GM18517 (cell line): ENCODE measurements at regions not wholly inside any gene's neighbourhood (a gene's known extent, or its start where the extent isn't known, plus 50 kb on each side); places are given as distances from the start of the nearest gene placed in this dataset.
"Not testable (repeated sequence)": the region's sequence is repeated elsewhere in the genome, so short reads cannot be mapped to it uniquely, and the experiment has no call there.

Source experiments
- ATAC-seq: cut with Tn5 transposase; IDR thresholded peaks from one replicate; pipeline ENCODE4 v1.9.1; 2021; ENCODE audit warnings: mild to moderate bottlenecking, moderate library complexity; ENCODE audit not compliant: unreplicated experiment

DNA sequence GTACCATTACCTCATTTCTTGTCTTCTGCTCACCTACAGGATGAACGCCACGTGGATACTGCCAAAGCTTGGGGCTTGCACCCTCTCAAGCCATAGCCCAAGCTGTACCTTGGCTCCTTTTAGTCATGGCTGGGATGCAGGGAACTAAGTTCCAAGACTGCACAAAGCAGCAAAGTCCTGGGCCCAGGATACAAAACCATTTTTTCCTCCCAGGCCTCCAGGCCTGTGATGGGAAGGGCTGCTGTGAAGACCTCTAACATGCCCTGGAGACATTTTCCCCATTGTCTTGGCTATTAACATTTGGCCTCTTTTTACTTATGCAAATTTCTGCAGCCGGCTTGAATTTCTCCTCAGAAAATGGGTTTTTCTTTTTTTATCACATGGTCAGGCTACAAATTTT is 795.1 kb upstream of the VRK2 start:
- ATAC-seq = not testable (repeated sequence)

DNA sequence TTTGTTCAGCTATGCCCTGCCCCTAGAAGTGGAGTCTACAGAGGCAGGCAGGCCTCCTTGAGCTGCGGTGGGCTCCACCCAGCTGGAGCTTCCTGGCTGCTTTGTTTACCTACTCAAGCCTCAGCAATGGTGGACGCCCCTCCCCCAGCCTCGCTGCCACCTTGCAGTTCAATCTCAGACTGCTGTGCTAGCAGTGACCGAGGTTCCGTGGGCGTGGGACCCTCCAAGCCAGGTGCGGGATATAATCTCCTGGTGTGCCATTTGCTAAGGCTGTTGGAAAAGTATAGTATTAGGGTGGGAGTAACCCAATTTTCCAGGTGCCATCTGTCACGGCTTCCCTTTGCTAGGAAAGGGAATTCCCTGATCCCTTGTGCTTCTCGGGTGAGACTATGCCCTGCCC is 770.2 kb upstream of the VRK2 start:
- ATAC-seq = not testable (repeated sequence)

DNA sequence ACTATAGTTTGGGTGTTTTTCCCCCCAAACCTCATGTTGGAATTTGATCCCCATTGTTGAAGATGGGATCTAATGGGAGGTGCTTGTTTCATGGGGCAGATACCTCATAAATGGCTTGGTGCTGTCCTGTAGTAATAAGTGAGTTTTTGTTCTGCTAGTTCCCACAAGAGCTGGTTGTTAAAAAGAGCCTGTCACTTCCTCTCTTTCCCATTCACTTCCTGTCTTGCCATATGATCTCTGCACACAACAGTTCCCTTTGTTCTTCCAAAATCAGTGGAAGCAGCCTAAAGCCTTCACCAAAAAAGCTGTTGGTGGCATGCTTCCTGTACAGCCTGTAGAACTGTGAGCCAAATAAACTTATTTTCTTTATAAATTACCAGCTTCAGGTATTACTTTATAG is 768.2 kb upstream of the VRK2 start:
- ATAC-seq = no peak

DNA sequence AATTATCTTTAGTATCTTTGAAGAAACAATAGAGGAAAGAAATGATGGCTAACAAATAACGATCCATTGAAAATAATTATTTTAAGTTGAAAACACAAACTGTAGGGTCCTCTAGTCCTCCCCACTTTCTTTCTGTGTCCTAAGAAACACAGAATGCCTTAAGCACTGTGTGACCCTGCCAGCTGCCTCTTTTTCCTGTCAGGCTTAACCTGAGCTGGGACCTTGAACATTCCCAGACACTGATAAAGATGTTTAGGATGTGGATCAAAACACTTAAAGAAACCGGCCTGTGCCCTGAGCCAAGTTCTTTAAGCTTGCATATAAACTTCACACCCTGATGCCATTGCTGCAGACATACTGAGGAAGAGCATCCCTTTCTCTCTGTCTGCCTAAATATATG is 755.4 kb upstream of the VRK2 start:
- no peak for ATAC-seq

DNA sequence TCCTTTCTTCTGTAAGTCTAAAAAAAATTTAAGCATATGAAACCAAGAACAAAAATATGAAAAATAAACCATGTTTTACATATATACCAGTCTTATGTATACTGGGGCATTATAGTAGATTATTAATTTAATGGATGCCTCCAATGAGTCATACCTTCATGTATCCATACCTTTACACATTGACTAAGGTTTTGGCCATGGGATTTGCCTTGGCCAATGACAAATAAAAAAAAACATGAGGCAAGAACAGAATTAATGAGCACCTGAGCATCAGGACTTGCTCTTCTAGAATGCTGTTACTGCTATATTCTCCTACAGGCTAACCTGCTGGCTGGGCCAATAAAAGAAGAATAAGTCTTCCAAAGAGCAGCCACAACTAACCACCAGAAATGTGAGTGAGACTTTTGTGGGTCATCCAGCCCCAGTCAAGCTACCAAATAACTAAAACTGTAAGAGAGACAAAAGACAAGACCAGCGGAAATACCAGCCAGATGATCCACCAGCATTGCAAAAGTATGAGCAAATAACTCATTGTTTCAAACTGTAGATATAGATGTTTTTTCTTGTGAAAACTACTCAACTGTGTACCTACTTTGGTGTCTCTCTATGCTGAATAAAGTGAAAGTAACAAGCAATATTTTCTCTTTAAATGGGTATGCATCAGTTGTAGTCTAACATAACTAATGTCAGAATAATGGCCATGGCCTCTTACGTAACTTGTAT is 749.6 kb upstream of the VRK2 start:
- no peak for ATAC-seq

DNA sequence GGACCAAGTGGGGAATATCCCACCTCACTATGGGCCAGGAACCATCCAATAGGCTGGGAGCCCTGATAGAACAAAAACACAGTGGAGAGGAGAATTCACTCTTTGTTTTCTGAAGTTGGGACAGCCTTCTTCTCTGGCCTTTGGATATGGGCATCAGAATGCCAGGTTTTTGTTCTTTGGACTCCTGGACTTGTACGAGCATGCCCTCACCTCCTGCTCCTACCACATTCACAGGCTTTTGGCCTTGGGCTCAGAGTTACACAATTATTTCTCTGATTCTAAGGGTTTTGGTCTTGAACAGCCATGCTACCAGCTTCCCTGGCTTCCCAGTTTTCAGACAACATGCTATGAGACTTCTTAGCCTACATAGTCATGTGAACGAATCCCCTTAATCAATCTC is 732.9 kb upstream of the VRK2 start:
- ATAC-seq = no peak

DNA sequence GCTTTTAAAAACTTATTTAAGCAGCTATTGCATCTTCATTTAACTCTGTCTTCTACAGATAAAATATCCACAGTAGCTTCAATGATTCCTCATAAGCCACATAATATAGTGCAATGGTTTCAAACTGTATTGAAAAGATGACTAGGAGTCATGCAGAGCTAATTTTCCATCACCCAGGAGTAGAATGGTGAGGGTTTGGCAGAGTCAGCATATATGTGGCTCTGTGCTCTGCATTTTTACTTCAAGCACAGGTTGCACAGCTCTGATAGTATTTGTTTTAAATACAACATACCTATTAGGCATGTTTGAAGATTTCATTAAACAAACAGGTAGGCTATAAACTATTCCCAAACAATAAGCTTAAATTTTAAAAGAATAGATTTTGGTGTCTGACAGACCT is 731.9 kb upstream of the VRK2 start:
- no peak for ATAC-seq

DNA sequence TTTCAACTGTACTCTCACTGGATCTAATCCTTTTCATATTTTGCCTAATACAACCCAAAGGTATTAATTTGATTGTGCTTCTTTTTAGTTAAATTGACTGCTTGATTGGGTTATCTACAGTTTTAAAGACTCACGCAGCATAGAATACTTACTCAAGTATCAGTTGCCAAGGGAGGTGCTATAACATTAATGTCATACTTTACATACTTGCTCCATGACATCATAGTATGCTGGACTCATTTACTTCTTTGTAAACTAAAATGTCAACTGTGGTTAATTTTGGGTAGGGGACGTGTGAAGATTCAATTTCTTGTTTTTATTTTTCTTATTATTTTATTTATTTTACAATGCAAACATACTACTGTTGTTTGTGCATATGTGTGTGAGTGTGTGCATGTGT is 716.2 kb upstream of the VRK2 start:
- no peak for ATAC-seq

DNA sequence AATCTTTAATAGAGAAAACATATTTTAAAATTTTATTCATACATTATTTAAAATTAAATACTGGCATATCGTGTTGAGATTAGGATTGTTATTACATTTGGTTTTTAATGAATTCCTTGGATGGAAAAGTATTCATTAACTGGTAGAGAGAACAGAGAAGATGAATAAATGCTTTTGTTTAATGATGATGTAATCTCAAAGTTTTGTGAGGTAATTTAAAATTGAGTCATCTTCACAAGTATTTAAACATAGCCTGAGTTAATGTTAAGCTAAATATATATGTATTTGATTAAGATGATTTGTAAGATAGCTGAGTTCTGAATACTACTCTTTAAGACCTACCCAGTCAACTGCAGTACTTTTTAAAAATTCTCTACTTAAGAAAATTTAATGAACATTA is 713.4 kb upstream of the VRK2 start:
- ATAC-seq = no peak

DNA sequence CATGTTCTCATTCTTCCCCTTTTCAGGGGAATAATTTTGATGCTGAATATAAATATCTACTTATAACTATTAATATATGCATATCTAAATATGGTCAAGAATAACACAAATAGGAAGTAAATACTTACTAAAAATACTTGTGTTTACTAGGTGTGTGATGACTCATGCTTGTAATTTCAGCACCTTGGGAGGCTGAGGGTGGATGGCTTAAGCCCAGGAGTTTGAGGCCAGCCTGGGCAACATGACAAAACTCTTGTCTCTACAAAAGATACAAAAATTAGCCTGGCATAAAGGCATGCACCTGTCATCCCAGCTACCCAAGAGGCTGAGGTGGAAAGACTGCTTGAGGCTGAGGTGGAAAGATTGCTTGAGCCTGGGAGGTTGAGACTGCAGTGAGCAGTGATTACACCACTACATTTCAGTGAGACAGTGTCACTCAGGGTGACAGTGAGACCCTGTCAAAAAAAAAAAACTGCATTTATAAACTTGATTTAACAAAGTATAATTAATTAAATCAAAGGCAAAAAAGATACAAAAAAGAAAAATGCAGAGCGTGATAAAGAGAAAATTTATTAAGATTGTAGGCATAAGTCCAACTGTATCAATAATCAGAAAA is 703.1 kb upstream of the VRK2 start:
- no peak for ATAC-seq

DNA sequence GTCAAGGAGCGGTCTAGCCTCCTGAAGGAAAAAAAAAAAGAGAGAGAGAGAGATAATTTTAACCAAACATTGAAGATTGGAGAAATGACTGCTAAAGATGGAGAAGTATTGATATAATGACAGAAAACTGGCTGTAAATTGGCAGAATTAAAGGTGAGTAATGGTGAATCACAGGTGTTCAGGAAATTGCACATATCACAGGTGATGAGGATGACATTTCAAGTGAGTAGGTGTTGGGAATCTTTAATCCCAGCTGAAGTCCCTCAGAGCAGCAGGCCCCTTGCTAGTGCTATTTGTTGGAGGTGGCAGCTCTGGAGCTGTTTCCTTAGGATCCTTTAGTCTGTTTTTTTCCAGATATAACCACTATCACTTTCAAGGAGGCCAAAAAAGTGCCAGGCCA is 678.4 kb upstream of the VRK2 start:
- ATAC-seq = no peak

DNA sequence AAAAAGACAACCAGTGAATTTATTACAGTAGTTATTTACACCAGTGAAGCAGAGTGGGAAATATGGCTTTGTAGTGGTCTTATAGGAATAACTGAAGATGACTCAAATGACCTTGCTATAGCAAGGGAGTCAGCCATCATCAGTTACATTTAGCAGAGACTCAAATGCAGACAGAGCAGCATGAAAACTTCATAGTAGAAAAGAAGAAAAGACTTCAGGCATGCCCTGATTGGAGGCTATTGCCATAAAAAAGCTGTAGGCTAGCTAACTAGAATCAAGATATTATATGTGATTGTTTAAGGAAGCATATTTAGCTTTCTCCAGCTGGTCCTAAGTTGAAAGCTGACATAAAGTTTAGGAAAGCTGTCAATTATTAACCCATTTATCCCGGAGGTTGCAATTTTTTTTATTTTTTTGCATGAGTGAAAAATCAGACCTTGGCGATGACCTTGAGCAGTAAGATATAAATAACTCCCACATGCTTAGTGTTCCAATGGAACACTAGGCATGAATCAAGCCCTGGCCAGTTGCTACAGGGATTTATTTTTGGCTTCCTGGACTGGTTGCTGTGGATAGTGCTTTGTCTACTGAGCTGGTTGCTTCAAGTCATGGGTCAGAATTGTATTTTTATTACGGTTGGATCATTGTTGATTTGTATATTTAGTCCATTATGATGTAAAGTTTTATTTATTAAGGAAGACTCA is 675.6 kb upstream of the VRK2 start:
- no peak for ATAC-seq

DNA sequence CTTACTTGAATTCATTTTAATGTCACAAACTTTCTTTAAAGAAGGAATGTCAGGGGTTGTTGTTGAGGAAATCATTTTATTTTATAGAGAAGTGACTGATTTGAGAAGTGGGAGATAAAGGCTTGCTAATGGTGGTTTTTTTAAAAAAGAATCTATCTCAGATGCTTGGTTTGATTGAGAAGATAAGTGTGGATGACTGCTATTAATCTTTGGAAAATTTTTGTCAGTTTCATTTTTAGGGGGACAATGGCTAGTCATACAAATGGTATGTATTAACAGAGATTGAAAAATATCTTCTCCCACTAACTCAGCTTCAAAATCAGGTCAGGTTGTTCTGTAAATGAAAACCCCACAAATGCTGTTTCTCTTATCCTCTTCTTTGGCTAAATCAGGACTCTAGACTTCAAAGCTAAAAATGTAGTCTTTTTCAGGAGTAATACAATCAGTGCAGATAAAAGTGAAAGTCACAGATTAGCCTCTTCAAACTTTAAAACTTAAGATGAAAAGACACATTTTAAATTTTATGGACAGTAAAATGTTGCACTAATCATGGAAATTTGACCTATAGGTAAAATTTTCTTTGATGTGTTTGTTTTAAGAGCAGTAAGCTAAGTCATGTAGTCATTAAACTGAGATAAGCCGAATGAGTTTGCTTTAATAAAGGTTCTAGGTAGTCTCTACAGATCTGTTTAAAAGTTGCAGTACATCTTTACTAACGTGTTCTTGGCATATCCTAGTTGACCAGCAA is 674.2 kb upstream of the VRK2 start:
- no peak for ATAC-seq

DNA sequence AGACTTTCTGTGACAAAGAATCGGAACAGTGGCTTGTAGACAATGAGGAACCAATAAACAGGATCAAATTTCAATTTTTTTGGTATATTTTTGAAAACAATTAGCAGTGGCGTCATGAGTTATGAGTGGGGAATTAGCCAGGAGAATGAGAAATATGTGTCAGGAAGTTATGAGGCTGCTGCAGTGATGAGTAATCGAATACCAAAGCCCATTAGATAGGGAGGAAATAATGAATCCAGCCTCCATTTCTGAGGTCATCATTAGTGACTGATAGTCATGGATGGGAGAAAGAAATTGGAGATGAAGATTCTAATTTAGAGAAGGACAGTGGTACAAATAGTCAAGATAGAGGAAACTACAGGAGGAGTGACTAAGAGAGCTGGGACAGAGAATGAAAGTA is 673.1 kb upstream of the VRK2 start:
- ATAC-seq = no peak

DNA sequence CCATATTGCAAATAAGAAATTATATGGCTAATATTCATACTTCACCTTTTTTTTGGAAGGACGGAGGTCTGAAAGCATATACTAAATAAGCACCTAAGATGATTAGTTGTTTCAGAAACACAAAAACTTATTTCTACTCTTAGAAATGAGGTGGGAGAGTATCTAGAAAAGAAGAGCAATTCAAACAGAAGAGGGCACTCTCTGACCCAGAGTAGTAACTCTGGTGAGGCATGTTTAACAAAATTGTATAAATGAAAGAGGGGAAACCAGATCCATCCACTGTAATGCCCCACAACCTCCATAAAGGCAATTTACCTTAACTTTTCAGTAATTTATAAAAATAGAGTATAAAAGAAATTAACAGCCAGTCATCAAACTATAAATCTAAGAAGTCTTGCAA is 669.6 kb upstream of the VRK2 start:
- no peak for ATAC-seq

DNA sequence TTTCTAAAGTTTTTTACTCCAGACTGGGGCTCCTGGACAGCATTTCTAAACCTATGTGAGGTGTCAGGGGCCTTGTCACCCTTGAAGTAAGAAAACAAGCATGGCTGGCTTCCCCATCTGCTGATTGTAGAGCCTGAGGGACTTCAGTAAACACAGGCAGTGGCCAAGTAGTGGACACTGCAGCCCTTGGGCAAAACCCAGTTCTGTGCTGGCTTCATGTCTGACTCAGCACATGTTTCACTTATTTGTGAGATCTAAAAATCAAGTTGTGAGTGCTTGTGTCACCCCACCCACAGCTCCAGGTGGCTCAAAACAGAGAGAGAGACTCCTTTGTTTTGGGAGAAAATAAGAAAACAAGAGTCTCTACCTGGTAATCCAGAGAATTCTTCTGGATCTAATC is 660.3 kb upstream of the VRK2 start:
- no peak for ATAC-seq

DNA sequence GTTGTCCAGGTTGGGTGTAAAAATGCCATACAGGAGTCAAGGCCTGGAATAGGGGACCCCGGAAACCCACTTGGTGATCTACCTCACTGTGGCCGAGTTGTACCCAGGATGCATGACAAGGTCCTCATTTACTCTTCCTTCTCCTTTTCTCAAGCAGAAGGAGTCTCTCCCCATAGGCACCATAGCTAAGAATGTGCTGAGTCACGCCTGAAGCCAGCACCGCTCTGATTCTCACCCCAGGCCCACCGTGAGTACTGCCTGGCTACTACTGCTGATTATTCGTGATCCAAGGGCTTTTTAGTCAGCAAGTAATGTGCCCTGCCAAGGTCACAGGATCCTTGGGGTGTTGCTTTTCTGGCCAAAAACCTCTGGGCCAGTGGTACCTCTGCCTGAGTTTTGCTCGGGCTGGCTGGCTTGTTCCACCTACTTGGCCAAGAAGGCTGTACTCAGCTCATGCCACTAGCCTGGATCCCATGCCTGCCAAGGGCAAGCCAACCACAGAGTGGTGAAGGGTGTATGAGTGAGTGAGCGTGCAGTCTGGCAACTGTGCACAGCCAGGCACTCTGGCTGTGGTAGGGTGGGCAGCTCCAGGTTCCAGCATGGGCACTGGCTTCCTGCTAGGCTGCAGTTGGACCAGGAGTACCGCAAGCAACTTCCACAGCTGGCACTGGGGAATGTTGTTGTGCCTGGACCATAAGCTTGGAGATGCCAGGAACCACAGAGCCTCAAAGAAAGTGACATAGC is 650.1 kb upstream of the VRK2 start:
- ATAC-seq = no peak

DNA sequence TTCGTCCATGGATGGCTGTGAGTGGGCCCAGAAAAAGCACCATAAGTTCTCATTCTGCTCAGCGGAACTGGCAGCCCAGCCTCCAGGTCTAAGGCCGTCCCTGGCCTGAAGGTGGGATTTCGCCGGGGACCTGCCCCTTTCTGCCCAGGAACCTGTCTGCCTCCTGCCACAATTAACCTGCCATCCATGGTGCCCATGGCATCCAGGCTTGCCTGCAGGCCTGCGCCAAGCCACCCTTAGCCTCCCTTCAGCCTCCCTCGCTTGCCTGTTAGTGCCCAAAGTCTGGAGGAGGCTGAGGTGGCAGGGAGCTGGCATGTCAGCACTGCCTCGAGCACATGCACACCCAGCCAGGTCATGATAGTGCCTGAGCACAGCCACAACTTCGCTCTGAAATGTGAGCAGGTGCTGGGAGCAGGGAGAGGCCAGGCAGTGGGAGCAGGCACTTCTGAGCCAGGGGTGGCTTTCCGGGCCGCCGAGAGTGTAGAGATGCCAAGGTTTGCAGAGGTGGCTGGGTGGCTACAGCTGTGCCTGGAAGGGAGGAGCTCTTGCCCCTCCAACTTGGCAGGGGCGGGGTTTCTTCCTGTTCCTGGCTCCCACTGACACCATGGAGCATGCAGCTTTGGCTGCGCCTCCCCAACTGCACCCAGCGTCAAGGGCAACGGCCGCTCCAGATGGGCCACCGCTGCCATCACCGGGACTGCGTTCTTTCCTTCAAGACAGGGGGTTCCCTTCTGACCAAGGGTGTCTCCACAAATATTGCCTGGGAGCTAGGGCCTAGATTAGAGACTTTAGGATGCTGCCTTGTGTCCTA is 648.9 kb upstream of the VRK2 start:
- no peak for ATAC-seq

DNA sequence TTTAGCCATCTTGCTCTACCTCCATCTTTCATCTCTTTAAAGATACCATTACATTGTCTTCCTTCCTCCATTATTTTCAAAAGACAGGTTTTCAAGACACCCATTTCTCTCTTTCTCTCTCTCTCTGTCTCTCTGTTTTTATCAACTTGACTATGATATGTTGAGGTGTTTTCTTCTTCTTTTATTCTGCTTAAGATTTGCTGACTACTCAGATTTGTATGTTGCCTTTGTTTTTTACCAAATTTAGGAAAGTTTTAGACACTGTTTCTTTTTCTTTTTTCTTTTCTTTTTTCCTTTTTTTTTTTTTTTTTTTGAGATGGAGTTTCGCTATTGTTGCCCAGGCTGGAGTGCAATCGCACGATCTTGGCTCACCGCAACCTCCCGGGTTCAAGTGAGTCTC is 647.5 kb upstream of the VRK2 start:
- no peak for ATAC-seq

DNA sequence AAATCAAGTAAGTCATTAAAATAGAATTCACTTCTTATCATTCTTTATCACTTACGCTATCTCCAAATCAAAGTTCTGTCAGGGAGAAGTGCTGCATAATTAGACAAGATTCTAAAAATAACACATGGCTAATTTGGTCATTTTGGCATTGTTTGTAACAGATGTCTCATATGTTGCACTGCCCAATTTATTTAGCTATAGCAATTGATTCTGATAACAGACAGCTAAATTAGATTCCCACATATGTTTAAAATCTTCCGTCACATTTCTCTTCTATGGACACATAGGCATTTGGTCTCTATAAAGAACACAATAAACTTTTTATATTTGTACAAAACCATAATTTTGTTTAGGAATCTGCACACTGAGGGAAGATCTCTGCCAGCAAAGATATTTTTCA is 644.5 kb upstream of the VRK2 start:
- no peak for ATAC-seq
